Liver (tissue), 8 donors: ENCODE measurements at regions not wholly inside any gene's neighbourhood (a gene's known extent, or its start where the extent isn't known, plus 50 kb on each side); places are given as distances from the start of the nearest gene placed in this dataset.

Experiments used
- DNase-seq: peaks from one replicate; pipeline ENCODE4 v3.0.0-alpha.2; 2017; ENCODE audit warnings: low spot score
- H3K27ac ChIP-seq, 2 donors: one replicate each; pipeline ENCODE4 v1.7.0; 2013; ENCODE audit warnings: inconsistent platforms in 2 of 2, low read length in 2 of 2, control low read depth in 1 of 2, low read depth in 1 of 2, mild to moderate bottlenecking in 1 of 2
- H3K27me3 ChIP-seq, 4 donors: one replicate each; pipeline versions ENCODE4 v1.6.1 to v1.7.0; 2013; ENCODE audit warnings: low read length in 3 of 4, inconsistent platforms in 1 of 4, mild to moderate bottlenecking in 1 of 4, moderate library complexity in 1 of 4; ENCODE audit not compliant: control insufficient read depth in 4 of 4, insufficient read depth in 4 of 4
- H3K36me3 ChIP-seq, 4 donors: one replicate each; pipeline versions ENCODE4 v1.6.1 to v1.7.0; 2013; ENCODE audit warnings: low read length in 3 of 4, mild to moderate bottlenecking in 3 of 4, low read depth in 1 of 4, moderate library complexity in 1 of 4; ENCODE audit not compliant: control insufficient read depth in 4 of 4, insufficient read depth in 3 of 4
- H3K4me1 ChIP-seq, 4 donors: one replicate each; pipeline versions ENCODE4 v1.6.1 to v1.7.0; 2013; ENCODE audit warnings: low read length in 3 of 4, mild to moderate bottlenecking in 3 of 4, moderate library complexity in 1 of 4; ENCODE audit not compliant: control insufficient read depth in 4 of 4, insufficient read depth in 4 of 4
- H3K4me3 ChIP-seq, 3 donors: one replicate each; pipeline versions ENCODE4 v1.6.1 to v1.7.0; 2013; ENCODE audit warnings: low read length in 3 of 3, control low read depth in 1 of 3, low read depth in 1 of 3, mild to moderate bottlenecking in 1 of 3
- H3K9ac ChIP-seq, 2 donors: one replicate each; pipeline ENCODE4 v1.7.0; 2013; ENCODE audit warnings: low read length in 2 of 2, mild to moderate bottlenecking in 2 of 2, moderate library complexity in 2 of 2, control low read depth in 1 of 2, low read depth in 1 of 2
- H3K9me3 ChIP-seq, 4 donors: one replicate each; pipeline versions ENCODE4 v1.6.1 to v1.7.0; 2013; ENCODE audit warnings: low read length in 3 of 4; ENCODE audit not compliant: control insufficient read depth in 4 of 4
- ATF3 ChIP-seq: IDR thresholded peaks from 2 replicates; pipeline ENCODE4 v1.6.1; 2016; ENCODE audit warnings: antibody characterized with exemption
- CTCF ChIP-seq: fragments of 150-350 bp; IDR thresholded peaks from 2 replicates; pipeline ENCODE4 v1.5.1; 2017; ENCODE audit warnings: improper control_type of control experiment, low read depth, low read length; ENCODE audit not compliant: missing input control
- EGR1 ChIP-seq, 2 donors: IDR thresholded peaks; 2 replicates each; pipeline ENCODE4 v1.6.1; 2016 to 2018; ENCODE audit warnings: antibody characterized with exemption in 2 of 2, low read depth in 2 of 2
- GABPA ChIP-seq, 2 donors: IDR thresholded peaks in 1 of 2; conservative IDR thresholded peaks in 1 of 2; 2 replicates each; pipeline ENCODE4 v1.6.1; 2016; ENCODE audit warnings: antibody characterized with exemption in 2 of 2, mild to moderate bottlenecking in 1 of 2, moderate library complexity in 1 of 2
- HNF4A ChIP-seq, 2 donors: conservative IDR thresholded peaks; 2 replicates each; pipeline ENCODE4 v1.6.1; 2016; ENCODE audit warnings: antibody characterized with exemption in 2 of 2, mild to moderate bottlenecking in 2 of 2
- HNF4G ChIP-seq: IDR thresholded peaks from 2 replicates; pipeline ENCODE4 v1.6.1; 2016; ENCODE audit warnings: antibody characterized with exemption
- JUND ChIP-seq, 2 donors: IDR thresholded peaks; 2 replicates each; pipeline ENCODE4 v1.6.1; 2016; ENCODE audit warnings: antibody characterized with exemption in 2 of 2
- MAX ChIP-seq: IDR thresholded peaks from 2 replicates; pipeline ENCODE4 v1.6.1; 2016; ENCODE audit warnings: antibody characterized with exemption
- NR2F2 ChIP-seq: IDR thresholded peaks from 2 replicates; pipeline ENCODE4 v1.6.1; 2016; ENCODE audit warnings: antibody characterized with exemption
- RAD21 ChIP-seq, 2 donors: IDR thresholded peaks; 2 replicates each; pipeline ENCODE4 v1.6.1; 2016; ENCODE audit warnings: antibody characterized with exemption in 2 of 2, mild to moderate bottlenecking in 2 of 2
- RXRA ChIP-seq, 2 donors: IDR thresholded peaks; 2 replicates each; pipeline ENCODE4 v1.6.1; 2017 to 2018; ENCODE audit warnings: antibody characterized with exemption in 2 of 2, mild to moderate bottlenecking in 1 of 2
- TAF1 ChIP-seq: conservative IDR thresholded peaks from 2 replicates; pipeline ENCODE4 v1.6.1; 2016; ENCODE audit warnings: antibody characterized with exemption, mild to moderate bottlenecking
- YY1 ChIP-seq: IDR thresholded peaks from 2 replicates; pipeline ENCODE4 v1.6.1; 2016; ENCODE audit warnings: antibody characterized with exemption, mild to moderate bottlenecking
- ZBTB33 ChIP-seq: IDR thresholded peaks from 2 replicates; pipeline ENCODE4 v1.6.1; 2016; ENCODE audit warnings: antibody characterized with exemption
- WGBS: extraction: QIAGEN DNeasy Blood & Tissue Kit; methylation state at CpG from one replicate; pipeline ENCODE4 v1.1.7; 2013; 5-methylcytosine and 5-hydroxymethylcytosine counted together
- TF ChIP-seq, protein P1 (sequence below): IDR thresholded peaks from 2 replicates; pipeline ENCODE4 v1.6.1; 2016; ENCODE audit warnings: antibody characterized with exemption, mild to moderate bottlenecking
- donor health status: healthy.
- donor health status: healthy.
- donor health status: healthy.
- donor health status: healthy.
- donor health status: healthy.

GRCh38 chr18:77524909-77525308 is 275.3 kb downstream of the GALR1 start (continued):
- TF ChIP-seq CTCF (no peak), EGR1 (IDR thresholded peaks at IDR 0.05; ENCODE audit: low read depth in 2 of 2) (no peak), NR2F2 (no peak), HNF4G (no peak), JUND (IDR thresholded peaks at IDR 0.05) (no peak)

GRCh38 chr18:77526962-77527361 is 277.3 kb downstream of the GALR1 start:
- no peak for DNase-seq

More at GRCh38 chr18:77526962-77527361, 277.3 kb downstream of the GALR1 start:
- 86% methylated on average over 8 of the region's 8 CpGs for WGBS
- Histone ChIP-seq H3K9ac (no peak overlapping the region), H3K4me1 (no peaks in the 10 kb centered on the region), H3K36me3 (no peaks in the 10 kb centered on the region), H3K27me3 (peaks cover 0 to 2% (median 0%) of the 10 kb centered on the region in 4 donors), H3K4me3 (no peak overlapping the region), H3K9me3 (peaks cover 0 to 2% (median 0%) of the 10 kb centered on the region in 4 donors), H3K27ac (no peak overlapping the region)
- TF ChIP-seq ZBTB33 (no peak), EGR1 (IDR thresholded peaks at IDR 0.05; ENCODE audit: low read depth in 2 of 2) (no peak), RAD21 (IDR thresholded peaks at IDR 0.05) (no peak), TAF1 (no peak), NR2F2 (no peak), YY1 (no peak), MAX (no peak), HNF4G (no peak), HNF4A (conservative IDR thresholded peaks at IDR 0.05) (no peak), GABPA (IDR thresholded peaks at IDR 0.05 in 1 of 2, conservative IDR thresholded peaks at IDR 0.05 in 1 of 2) (no peak), RXRA (IDR thresholded peaks at IDR 0.05) (no peak), ATF3 (no peak)
- TF ChIP-seq, protein P1, sequence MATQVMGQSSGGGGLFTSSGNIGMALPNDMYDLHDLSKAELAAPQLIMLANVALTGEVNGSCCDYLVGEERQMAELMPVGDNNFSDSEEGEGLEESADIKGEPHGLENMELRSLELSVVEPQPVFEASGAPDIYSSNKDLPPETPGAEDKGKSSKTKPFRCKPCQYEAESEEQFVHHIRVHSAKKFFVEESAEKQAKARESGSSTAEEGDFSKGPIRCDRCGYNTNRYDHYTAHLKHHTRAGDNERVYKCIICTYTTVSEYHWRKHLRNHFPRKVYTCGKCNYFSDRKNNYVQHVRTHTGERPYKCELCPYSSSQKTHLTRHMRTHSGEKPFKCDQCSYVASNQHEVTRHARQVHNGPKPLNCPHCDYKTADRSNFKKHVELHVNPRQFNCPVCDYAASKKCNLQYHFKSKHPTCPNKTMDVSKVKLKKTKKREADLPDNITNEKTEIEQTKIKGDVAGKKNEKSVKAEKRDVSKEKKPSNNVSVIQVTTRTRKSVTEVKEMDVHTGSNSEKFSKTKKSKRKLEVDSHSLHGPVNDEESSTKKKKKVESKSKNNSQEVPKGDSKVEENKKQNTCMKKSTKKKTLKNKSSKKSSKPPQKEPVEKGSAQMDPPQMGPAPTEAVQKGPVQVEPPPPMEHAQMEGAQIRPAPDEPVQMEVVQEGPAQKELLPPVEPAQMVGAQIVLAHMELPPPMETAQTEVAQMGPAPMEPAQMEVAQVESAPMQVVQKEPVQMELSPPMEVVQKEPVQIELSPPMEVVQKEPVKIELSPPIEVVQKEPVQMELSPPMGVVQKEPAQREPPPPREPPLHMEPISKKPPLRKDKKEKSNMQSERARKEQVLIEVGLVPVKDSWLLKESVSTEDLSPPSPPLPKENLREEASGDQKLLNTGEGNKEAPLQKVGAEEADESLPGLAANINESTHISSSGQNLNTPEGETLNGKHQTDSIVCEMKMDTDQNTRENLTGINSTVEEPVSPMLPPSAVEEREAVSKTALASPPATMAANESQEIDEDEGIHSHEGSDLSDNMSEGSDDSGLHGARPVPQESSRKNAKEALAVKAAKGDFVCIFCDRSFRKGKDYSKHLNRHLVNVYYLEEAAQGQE: no peak
